ENCODE measurements at regions not wholly inside any gene's neighbourhood (a gene's known extent, or its start where the extent isn't known, plus 50 kb on each side); places are given as distances from the start of the nearest gene placed in this dataset.

DNA sequence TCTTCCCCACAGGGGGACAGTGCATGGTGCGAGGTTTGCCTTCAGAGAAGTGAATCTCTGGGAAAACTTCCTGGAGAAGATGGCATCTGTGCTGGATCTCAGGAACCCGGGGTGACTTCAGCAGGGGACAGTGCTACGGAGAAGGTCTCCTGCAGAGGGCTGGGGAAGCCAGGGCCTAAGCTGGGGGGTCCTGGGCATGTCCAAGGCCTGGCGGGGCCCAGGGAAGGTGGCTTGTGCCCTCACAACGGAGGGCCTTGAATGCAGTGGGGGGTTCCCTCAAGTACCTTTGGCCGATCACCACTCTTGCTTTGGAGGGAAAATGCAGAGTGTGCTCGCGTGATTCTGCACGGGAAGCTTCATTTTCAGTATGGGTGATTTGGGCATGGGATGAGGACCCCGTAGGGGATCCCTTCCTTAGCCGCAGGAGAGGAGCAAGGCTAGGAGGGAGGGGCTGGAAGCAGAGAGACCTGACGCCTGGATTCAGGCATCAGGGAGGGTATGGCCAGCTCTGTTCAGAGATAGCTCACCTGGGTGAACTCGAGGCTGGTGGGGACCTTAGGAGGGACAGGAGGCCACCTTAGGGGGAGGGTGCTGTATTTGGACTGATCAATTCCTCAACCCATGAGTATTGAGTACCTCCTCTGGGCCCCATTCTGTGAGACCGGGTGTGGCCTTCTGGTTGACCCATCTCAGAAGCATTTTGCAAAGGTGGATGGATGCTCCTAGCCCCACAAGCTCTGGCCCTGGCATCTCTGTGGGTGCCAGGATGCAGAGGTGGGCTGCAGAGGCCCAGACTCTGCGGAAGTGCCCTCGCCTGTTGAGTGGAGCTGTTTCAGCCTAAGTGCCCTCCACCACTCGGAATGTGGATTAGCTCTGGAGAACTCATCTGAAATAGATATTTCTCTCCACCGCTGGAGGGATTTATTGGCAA is 529.4 kb downstream of the TBC1D22A start:
- no peak for DNase-seq

DNA sequence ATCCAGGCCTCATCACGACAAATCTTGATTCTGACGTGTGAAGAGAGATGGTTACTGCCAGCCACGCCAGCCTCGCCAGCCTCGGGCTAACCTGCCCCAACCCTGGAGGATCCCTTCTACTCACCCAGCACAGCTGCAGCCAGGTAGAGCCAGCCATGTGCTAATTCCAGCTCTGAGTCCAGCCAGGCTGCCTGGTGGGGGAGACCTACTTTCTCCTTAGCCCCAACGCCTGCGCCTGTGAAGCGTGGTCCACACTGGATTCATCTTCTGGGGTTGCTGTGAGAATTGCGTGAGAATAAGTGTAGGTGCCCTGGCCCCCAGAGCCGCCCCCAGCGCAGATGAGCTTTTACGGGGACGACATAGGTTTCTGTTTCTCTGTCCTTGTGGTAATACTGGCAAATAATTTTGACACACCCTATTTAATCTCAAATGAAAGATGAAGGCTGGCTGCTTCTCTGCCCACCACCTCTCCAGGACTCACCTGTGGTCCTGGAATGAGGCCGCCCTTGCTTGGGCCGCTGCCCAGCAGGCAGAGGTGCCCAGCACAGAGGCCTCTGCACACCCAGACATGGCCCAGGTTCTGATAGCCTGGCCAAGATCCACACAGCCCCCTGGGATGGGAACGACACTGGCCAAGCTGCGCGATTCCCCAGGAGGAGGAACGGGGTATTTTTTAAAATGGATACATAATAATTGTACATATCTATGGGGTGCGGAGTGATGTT is 528.4 kb downstream of the TBC1D22A start:
- no peak for DNase-seq

DNA sequence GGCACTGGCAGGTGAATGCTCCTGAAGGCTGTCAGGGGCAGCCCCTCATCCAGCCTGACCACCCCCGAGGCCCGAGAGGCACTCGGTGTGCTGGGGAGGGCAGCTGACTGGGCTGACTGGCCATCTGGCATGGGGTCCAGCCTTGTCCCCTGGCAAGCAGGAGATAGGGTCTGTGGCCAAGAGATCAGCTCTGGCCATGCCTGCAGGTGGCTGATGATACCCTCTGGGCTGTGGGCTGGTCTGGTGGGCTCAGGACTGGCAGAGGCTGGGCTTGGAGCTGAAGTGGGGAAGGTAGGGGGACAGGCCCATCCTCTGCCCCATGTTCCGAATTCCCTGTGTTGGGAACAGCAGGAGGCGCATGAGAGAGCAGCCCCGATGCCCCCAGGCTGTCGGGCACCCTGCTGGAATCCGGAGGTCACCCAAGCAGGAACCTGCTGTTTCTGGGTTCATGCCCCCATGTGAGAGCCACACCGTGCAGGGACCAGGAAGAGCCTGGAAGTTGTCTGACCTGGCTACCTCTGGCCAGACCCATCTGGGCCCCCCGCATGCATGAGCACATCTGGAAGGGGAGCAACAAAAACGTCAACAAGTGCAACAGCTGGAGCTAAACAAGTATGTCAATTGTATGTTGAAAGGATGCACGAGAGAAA is 527.0 kb downstream of the TBC1D22A start:
- no peak for DNase-seq

DNA sequence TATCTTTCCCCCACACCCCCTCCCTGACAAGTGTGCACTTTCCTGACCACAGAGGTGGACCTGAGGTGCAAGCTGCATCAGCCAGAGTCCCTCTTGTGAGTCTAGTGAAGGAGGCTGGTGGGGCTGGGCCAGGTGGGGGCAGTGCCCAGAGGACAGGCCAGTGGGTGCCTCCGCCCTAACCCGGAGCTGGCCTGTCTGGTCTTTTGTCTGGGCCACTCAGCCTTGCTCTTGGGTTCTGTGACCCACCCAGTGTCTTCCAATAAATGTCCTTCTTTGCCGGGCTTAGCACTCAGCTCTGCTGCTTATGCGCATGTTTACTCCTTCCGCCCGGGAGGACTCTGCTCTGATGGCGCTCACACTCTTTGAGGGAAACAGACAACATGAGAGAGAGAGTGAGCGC is 526.2 kb downstream of the TBC1D22A start:
- no peak for DNase-seq

DNA sequence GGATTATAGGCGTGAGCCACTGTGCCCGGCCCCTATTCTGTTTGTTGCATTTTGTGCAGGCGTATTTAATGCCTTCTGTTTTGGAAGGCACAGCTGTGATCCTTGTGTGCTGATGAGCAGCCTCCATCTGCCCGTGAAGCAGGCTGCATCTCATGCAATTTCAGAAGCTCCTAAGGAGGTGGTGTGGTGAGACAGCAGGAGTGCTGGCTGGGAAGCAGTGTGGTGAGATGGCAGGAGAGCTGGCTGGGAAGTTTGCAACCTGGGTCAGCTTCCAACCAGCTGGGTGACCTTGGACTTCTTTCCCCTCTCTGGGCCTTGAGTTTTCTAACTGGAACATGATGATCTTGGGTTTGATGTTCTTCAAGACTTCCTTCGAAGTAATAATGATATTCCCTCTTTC is 525.1 kb downstream of the TBC1D22A start:
- DNase-seq: no peak

DNA sequence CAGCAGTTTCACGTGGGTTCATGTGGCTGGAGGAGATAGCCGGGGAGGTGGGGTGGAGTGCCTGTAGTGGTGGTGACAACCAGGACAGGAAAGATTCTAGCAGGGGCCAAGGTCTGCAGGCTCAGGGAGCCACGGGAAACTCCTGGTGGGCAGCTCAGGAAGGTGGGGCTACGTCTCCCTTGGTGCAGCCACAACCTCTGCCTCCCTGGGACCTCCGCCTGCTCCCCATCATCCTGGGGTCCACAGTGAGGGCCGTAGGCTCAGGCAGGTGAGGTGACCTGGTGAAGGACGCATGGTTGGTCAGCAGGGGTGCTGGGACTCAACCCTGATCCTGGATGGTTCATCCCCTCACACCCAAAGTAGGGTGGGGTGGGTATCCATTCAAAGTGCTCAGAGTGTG is 524.1 kb downstream of the TBC1D22A start:
- DNase-seq: no peak

DNA sequence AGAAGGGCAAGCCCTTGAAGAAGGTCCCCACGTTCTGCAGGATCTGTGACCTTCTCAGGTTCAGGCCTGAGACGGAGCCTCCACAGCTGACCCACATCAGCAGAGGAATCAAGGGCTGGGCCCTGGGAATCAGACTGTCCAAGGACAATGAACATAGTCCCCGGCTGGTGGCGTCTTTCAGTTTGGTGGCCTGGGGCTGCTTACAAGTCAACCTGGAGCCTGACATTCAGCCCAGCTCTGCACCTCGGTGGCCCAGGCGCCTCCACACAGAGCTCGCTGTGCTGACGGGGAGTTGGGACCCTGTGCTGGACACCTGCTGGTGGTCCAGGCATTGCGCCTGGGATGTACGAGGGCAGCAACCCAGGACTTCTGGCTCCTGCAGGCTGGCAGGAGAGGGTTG is 523.5 kb downstream of the TBC1D22A start:
- DNase-seq: no peak

DNA sequence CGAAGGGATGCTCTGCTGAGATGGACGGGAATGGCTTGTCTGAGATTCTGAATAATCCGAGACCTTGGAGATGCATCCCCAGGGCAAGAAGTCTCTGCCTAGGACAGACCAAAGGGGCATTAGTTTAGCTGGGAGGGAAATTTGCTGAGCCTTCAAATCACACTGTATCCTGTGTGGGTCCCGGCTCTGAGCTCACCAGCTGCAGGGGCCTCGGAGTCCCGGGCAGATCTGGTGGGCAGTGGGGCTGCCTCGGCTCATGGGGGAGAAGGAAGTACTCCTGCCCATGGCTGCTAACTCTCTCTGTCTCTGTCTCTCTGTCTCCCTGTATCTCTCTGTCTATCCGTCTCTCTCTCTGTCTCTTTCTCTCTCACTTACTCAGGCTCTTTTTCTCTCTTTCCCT is 522.4 kb downstream of the TBC1D22A start:
- DNase-seq: no peak

DNA sequence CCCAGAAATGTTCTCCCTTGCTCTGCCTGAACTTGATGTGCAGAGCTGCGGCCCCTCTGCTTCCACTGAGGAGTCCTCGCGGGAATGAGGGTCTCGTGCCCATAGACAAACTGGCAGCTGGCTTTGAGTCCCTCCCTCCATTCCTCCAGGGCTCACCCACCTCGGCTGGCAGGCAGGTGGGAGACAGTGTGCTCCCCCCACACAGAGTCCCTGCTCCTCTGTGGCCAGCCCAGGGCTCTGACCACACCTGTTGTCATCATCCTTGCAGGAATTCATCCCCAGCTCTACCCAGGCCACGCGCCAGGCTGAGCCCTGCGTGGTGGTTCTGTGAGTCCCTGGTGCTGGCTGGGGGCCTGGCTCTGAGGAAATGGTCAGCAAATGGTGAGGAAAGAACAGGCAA is 521.9 kb downstream of the TBC1D22A start:
- DNase-seq: no peak

DNA sequence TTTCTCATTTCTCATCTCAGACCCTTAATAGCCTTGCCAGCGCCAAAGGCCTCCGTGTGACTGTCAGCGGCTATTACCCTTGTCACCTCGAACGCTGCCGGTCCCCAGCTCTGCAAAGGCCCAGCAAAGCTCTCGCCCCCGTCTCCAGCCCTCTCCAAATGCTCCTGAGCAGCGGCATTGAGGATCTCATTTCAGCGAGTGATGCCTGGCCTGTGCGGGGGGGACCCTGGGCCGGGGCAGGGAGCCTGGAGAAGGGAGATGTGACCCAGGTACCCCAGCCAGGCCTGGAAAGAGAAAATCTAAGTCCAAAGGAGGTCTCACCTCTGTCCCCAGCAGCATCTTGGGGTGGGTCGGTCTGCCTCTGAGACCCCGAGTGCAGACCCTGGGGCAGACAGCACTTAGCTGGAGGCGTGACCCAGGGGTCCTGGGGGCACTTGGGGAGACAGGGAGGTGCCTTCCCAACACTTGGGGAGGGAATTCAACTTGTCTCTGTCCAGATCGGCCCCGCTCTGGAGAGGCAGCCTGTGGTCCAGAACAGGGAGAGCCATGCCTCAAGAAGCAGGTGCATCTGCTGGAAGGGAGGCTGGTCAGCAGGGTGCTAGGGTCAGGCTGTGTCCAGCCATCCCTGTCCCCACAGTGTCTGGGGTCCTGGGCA is 521.3 kb downstream of the TBC1D22A start:
- DNase-seq: no peak

DNA sequence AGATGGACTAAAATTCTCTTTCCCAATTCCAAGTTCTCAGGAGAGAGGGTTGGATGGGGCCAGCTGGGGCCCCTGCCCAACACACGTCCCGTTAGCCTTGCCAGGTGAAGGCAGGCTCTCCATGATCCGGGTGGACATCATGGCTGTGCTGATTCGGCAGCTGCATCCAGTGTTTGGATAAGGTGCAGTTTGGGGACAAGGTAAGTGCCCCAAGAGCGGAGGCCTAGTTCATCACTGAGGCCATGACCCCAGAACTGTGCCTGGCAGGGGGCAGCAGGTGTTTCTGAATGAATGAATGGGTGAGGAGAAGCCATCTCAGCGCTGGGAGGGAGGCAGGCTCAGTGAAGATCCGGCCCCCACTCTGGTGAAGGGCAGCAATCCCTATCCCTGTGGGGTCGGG is 520.4 kb downstream of the TBC1D22A start:
- no peak for DNase-seq

DNA sequence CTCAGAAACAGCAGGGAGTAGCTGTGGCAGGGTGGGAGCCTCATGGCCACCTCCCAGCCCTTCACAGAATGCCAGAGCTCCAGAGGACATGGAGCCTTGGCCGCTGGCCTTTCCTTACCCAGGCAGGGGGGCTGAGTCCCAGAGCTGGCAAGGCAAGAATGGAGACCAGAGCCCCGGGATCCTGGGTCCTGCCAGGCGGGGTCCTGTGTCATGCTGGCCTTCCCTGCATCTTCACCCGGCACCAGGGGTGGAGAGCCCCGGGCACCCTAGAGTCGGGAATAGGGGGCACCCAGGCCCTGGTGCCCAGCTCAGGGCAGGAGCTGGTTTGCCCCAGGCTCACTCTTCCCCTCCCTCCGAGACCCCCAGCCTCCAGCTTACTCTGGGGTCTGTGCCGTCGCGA is 519.9 kb downstream of the TBC1D22A start:
- DNase-seq: no peak

DNA sequence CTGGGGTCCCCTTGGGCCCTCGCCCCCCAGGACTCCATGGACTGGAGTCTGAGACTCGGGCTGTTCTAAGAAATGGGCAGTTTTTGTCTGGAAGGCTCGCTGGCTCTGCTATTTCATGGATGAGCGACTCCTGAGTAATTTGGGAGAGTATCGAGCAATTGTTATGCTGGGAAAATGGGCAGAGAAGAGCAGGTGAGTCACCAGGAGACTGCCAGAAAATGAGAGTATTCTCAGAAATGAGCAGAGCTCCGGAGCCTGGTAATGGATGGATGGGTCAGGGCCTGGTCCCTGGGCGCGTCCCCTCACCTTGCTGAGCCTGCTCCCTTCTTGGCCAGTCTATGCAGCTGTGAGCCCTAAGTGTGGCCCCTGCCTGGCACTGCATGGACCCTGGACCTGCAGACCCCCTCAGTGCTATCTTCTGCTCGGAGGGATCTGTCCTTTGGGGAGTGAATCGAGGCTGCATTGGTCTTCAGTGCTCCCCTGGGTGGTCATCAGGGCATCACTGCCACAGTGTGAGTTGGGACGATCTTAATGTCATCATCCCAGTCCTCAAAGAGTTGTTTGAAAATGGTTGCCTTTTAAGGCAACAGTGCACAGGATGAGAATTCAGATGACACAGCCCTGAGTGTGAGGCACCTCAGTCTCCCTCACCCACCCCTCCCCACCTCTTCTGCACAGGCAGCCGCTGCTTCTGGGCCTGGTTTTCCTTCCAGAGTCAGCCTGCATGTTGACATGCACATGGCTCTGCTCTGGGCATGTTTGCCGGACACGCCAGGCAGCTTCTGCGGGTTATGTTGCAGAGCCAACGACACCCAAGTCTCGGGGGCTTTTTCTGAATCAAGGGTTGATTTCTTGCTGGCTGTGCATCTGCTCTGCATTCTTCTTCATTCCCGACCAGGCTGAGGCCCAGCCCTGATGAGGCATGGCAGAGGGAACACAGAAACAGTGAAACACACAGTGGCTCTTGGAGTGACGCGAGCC is 519.0 kb downstream of the TBC1D22A start:
- DNase-seq: no peak

DNA sequence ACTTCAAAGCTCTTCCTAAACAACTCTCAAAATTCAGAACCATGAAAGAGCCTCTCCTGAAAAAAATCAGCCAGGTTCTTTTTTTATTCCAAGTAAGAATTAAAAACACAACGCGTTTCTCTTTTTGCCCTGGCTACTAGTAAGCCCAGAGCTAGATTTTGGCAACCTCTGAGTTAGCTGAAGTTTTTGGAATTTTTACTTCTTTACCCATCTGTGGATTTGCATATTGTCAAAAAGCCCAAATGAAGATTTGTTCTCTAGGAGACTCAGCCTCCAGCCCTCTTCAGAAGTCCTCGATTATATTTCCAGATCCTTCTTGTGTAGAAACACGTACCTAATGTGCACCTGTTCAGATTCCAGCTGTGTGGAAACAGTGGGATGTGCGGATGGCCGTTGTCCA is 517.9 kb downstream of the TBC1D22A start:
- no peak for DNase-seq

DNA sequence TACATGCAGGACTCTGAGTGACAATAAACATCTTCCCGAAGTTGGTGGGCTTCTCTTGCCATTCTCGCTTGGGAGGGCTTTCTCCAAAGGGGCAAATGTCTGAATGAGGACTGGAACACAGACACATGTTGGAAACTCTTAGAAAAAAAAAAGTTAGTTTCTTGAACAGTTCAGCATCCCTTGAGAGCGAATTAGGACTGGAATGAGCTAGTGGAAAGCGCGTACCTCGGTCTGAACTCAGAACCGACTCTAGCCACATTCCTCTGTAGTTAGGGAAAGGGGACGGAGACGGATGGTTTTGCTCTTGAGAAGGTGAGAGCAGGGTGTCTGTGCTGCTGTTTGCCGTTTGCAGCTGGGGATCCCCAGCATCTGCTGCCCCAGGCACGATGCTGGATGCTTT is 517.3 kb downstream of the TBC1D22A start:
- DNase-seq: no peak

DNA sequence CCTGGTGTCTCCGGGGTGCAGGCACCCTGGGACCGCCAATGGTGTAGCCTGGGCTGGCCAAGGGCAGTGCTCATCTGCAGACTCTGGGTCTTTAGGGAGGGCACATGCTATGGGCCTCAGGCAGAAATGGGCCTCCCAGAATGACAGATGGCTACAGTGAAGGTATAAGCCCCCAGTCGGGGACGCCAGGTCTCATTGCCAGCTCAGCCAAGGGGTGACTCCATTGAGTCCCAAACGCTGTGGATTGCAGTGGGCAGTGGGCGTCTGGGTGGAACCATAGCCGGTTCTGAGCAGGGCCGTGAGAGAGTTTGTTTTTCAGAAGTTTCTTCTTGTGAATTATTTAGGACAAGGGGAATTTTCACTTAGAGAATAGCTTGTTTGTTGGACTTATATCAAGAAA is 516.9 kb downstream of the TBC1D22A start:
- DNase-seq: no peak

DNA sequence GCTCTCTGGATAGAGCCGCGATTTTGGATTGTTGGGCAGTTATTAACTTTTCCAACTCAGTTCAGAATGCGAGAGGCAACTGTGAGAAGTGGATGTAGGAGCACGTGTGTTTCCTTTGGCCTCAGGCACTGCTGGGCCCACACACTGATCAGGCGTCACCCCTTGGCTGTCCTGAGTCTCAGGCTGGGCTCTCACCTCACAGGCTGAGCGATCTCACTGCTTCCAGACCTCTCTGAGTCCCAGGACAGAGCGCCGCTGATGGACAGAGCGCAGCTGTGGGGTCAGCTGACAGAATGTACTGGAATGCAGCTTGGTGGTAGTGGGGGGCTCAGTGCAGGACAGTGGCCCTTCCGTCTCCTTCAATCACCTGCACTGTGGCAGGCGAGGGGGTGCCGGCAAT is 516.2 kb downstream of the TBC1D22A start:
- DNase-seq: no peak

DNA sequence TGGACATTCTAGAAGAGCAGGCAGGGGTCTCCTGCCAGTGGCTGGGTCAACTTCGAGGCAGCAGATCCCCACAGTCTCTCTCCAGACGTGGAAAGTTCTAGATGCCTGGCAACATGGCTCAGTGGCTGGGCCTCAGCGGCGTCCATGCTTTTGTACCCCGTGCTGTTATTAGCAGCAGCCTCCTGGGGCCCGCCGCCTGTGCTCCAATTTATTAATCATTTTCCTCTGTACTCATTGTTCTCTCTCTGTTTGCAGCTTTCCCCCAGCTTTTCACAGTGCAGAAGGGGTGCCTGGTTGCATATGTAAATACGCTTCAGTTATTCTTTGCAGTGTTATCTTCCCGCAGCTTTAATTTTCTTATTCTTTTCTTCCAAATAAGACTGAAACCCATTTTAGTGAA is 515.1 kb downstream of the TBC1D22A start:
- DNase-seq: no peak

DNA sequence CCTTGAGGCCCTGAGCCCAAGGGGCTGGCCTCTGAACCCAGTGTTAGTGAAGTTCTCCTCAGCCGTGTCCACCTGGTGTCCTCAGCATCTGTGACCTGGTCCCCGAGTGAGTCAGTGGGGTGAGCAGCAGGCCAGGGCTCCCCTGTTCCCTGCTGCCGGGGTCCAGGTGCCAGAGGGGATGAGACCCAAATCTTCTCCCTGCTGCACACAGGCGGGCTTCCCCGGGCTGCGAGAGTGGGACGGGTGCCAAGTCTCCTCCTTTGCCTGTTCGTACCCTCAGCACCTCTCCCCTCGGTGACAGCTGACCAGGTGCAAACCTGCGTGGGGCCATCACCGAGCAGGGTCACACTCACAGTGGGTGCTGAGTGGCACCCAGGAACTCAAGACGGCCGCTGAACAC is 514.5 kb downstream of the TBC1D22A start:
- DNase-seq: no peak

DNA sequence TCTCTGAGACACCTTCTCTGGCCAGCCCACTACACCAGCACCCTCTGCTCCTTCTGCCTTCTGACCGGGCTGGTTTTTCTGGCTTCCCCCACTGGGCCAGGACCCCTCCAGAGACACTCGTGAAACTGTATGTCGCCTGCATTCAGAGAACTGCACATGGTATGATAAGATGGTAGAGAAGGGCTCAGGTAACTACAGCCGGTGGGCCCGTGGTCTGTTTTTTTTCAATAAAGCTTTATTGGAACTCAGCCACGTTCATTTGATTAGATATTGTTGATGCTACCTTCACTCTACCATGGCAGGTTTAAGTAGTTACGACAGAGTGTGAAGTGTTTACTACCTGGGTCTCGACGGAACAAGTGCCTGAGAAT is 514.0 kb downstream of the TBC1D22A start:
- DNase-seq: no peak

Data from hypothalamus (tissue), 51 donors.